ENCODE measurements at regions not wholly inside any gene's neighbourhood (a gene's known extent, or its start where the extent isn't known, plus 50 kb on each side); places are given as distances from the start of the nearest gene placed in this dataset.
A peak's percentile ranks its signal among the peaks of the same experiment; 100 is the strongest.

GRCh38 chr12:127450826-127451225 is 816.1 kb upstream of the TMEM132C start:
- no peak for FAIRE-seq
- H2BK15ac ChIP-seq (ENCODE audit: low read length) = no peak overlapping the region
- peaks cover 2% of the 10 kb centered on the region; the same call in 1 of the 2 replicates for H3K23me2 ChIP-seq (ENCODE audit: low read depth, low read length)
- 40% methylated on average over 2 of the region's 2 CpGs; no CpG with 5 or more reads in 1 of the 2 experiments for WGBS, 2 experiments (ENCODE audit: extremely low coverage in 1 of 2, insufficient coverage in 1 of 2, insufficient read length in 1 of 2, insufficient replicate concordance in 2 of 2, low coverage in 1 of 2, low lambda C conversion rate in 2 of 2, missing lambda C conversion rate in 1 of 2)
- no peak overlapping the region for H2AFZ ChIP-seq (ENCODE audit: low read length)
- no peak overlapping the region for H4K91ac ChIP-seq (replicated peaks; ENCODE audit: insufficient read length, low read length)
- H3K18ac ChIP-seq (ENCODE audit: extremely low read depth, low read length) = no peak overlapping the region
- H3K14ac ChIP-seq (ENCODE audit: insufficient read length) = no peak overlapping the region
- peaks cover 0 to 12% (median 8%) of the 10 kb centered on the region in 4 experiments; a peak in 6 of 7 replicates for H3K27me3 ChIP-seq (replicated peaks in 1 of 4; ENCODE audit: control insufficient read depth in 3 of 4, extremely low read depth in 1 of 4, insufficient read depth in 3 of 4, low read length in 3 of 4)
- no peak overlapping the region for H2BK5ac ChIP-seq (ENCODE audit: low read depth, low read length)
- no peak overlapping the region for H2BK120ac ChIP-seq (replicated peaks; ENCODE audit: low read depth, low read length)
- no peak overlapping the region for H3K56ac ChIP-seq (replicated peaks; ENCODE audit: insufficient read length, low read depth, low read length)
- no peak overlapping the region for H3K4ac ChIP-seq (replicated peaks; ENCODE audit: insufficient read length, low read depth, low read length)
- no peaks in the 10 kb centered on the region for H3K36me3 ChIP-seq (ENCODE audit: control insufficient read depth in 2 of 4, insufficient read depth in 4 of 4, low read length in 3 of 4)
- peaks cover 0 to 5% (median 1%) of the 10 kb centered on the region in 4 experiments; a peak in 5 of 7 replicates for H3K4me1 ChIP-seq (replicated peaks in 1 of 4; ENCODE audit: control insufficient read depth in 3 of 4, insufficient read depth in 4 of 4, low read length in 3 of 4)
- H3K79me1 ChIP-seq (ENCODE audit: low read depth, low read length) = no peaks in the 10 kb centered on the region
- H3K23ac ChIP-seq (ENCODE audit: insufficient read length) = no peak overlapping the region
- no peak overlapping the region for H3K4me3 ChIP-seq (ENCODE audit: extremely low read depth in 1 of 4, insufficient read depth in 2 of 4, low read depth in 3 of 4, low read length in 4 of 4)
- H3K27ac ChIP-seq (ENCODE audit: low read depth, low read length) = no peak overlapping the region
- no peaks in the 10 kb centered on the region for H4K20me1 ChIP-seq (replicated peaks in 1 of 2; ENCODE audit: control insufficient read depth in 1 of 2, insufficient read depth in 2 of 2, low read length in 2 of 2)
- DNase-seq (ENCODE audit: low read depth in 1 of 2, low spot score in 2 of 2) = no peak
- H4K5ac ChIP-seq (ENCODE audit: insufficient read length, low read depth, low read length) = no peak overlapping the region
- H3K4me2 ChIP-seq (ENCODE audit: insufficient read depth in 1 of 2, low read depth in 2 of 2, low read length in 2 of 2) = no peak overlapping the region
- H3K79me2 ChIP-seq (ENCODE audit: control insufficient read depth in 1 of 2, insufficient read depth in 2 of 2, low read length in 2 of 2) = no peaks in the 10 kb centered on the region
- ChIA-PET CTCF (ENCODE audit: partially characterized antibody) (interaction anchor here (0.6 to 1.4 kb wide), 6 partner anchors 16 to 306 kb away, joined by 3 to 7 read pairs (median 4); no protein-coding TSS in a partner anchor), POLR2A (ENCODE audit: partially characterized antibody) (no interaction called here)
- TF ChIP-seq RAD21 (IDR thresholded peaks at IDR 0.05 in 1 of 2, conservative IDR thresholded peaks at IDR 0.05 in 1 of 2; ENCODE audit: low read depth in 2 of 2, low read length in 2 of 2) (peak in 1 of 2 experiments; percentile 31; a peak in 2 of 4 replicates), CTCF (IDR thresholded peaks at IDR 0.05; ENCODE audit: control extremely low read depth in 1 of 3, insufficient read depth in 1 of 3, low read depth in 1 of 3, low read length in 3 of 3) (peak in 1 of 3 experiments; percentile 19; a peak in 1 of 4 replicates), NRF1 (IDR thresholded peaks at IDR 0.05; ENCODE audit: low read depth, low read length) (no peak), FOSL1 (IDR thresholded peaks at IDR 0.05; ENCODE audit: insufficient read depth, low read depth, low read length) (no peak), JUND (IDR thresholded peaks at IDR 0.05; ENCODE audit: low read length) (no peak)
- H4K8ac ChIP-seq (ENCODE audit: extremely low read depth, insufficient read depth, low read length) = no peak overlapping the region
- no peak overlapping the region for H2BK20ac ChIP-seq (ENCODE audit: low read length)
- H2AK5ac ChIP-seq (ENCODE audit: low read depth, low read length) = no peak overlapping the region
- H2BK12ac ChIP-seq (ENCODE audit: low read depth, low read length) = no peak overlapping the region
- no peak overlapping the region for H3K9ac ChIP-seq (replicated peaks in 1 of 4; ENCODE audit: extremely low read depth in 1 of 4, low read depth in 3 of 4, low read length in 3 of 4)
- no peaks in the 10 kb centered on the region for H3K9me3 ChIP-seq (ENCODE audit: insufficient read depth in 2 of 2, low read depth in 1 of 2, low read length in 1 of 2)
